Naive thymus-derived CD4-positive, alpha-beta T cell (primary cell): ENCODE measurements at regions not wholly inside any gene's neighbourhood (a gene's known extent, or its start where the extent isn't known, plus 50 kb on each side); places are given as distances from the start of the nearest gene placed in this dataset.

Experiments used
- ATAC-seq: fragments of 150-1000 bp; cut with Tn5 transposase; 2 replicates; pipeline ENCODE4 v1.10.0; 2021; ENCODE audit warnings: mild to moderate bottlenecking, moderate library complexity
- CTCF ChIA-PET: fragments of 350-600 bp; sonication (Branson Sonifier 250); formaldehyde crosslinking; loops from one replicate; lab custom pipeline; 2021; ENCODE audit warnings: antibody characterized with exemption; lab: Charles Lee
- POLR2A ChIA-PET: fragments of 350-600 bp; sonication (Branson Sonifier 250); formaldehyde crosslinking; loops from one replicate; lab custom pipeline; 2021; ENCODE audit warnings: antibody characterized with exemption, inconsistent platforms; lab: Charles Lee
- DNase-seq, 9 donors: peaks; one replicate each; pipeline versions ENCODE4 v3.0.0 to v3.0.0-alpha.2; 2020 to 2022; ENCODE audit warnings: mixed read lengths in 1 of 9
- H3K27ac ChIP-seq: one replicate; pipeline ENCODE4 v1.7.0; 2013; ENCODE audit warnings: mild to moderate bottlenecking, low read depth, low read length, moderate library complexity
- H3K27me3 ChIP-seq, 2 donors: one replicate each; pipeline ENCODE4 v1.7.0; 2013; ENCODE audit warnings: low read length in 2 of 2, mild to moderate bottlenecking in 2 of 2, moderate library complexity in 2 of 2; ENCODE audit not compliant: control insufficient read depth in 2 of 2, insufficient read depth in 2 of 2
- H3K36me3 ChIP-seq, 3 experiments: 1 replicate in 2 of 3; 2 replicates in 1 of 3; pipeline ENCODE4 v1.7.0; 2013; ENCODE audit warnings: low read length in 3 of 3, mild to moderate bottlenecking in 3 of 3, moderate library complexity in 1 of 3; ENCODE audit not compliant: insufficient read depth in 3 of 3, control insufficient read depth in 2 of 3
- H3K4me1 ChIP-seq, 2 donors: one replicate each; pipeline ENCODE4 v1.7.0; 2013; ENCODE audit warnings: low read length in 2 of 2, mild to moderate bottlenecking in 2 of 2, moderate library complexity in 1 of 2; ENCODE audit not compliant: control insufficient read depth in 2 of 2, insufficient read depth in 2 of 2
- H3K4me3 ChIP-seq: 2 replicates; pipeline ENCODE4 v1.7.0; 2013; ENCODE audit warnings: mild to moderate bottlenecking, low read length
- H3K9me3 ChIP-seq, 3 experiments: 1 replicate in 2 of 3; 2 replicates in 1 of 3; pipeline ENCODE4 v1.7.0; 2013; ENCODE audit warnings: low read length in 3 of 3; ENCODE audit not compliant: control insufficient read depth in 2 of 3
- H3K27ac Mint-ChIP-seq, 9 donors: one replicate each; pipeline ENCODE4 v1.8.0; 2020 to 2022; ENCODE audit warnings: mixed read lengths in 9 of 9, mild to moderate bottlenecking in 8 of 9, moderate library complexity in 5 of 9, inconsistent platforms in 2 of 9
- H3K27me3 Mint-ChIP-seq, 5 donors: one replicate each; pipeline ENCODE4 v1.8.0; 2021 to 2022; ENCODE audit warnings: mixed read lengths in 5 of 5, mild to moderate bottlenecking in 1 of 5
- H3K36me3 Mint-ChIP-seq, 5 donors: one replicate each; pipeline ENCODE4 v1.8.0; 2020 to 2022; ENCODE audit warnings: mixed read lengths in 5 of 5, mild to moderate bottlenecking in 3 of 5, inconsistent platforms in 1 of 5
- H3K4me1 Mint-ChIP-seq, 7 donors: one replicate each; pipeline ENCODE4 v1.8.0; 2020 to 2022; ENCODE audit warnings: mixed read lengths in 7 of 7, mild to moderate bottlenecking in 3 of 7, inconsistent platforms in 1 of 7
- H3K4me3 Mint-ChIP-seq, 10 donors: one replicate each; pipeline ENCODE4 v1.8.0; 2020 to 2022; ENCODE audit warnings: mild to moderate bottlenecking in 10 of 10, mixed read lengths in 10 of 10, moderate library complexity in 6 of 10, inconsistent platforms in 2 of 10
- H3K9me3 Mint-ChIP-seq, 11 donors: one replicate each; pipeline ENCODE4 v1.8.0; 2020 to 2022; ENCODE audit warnings: mixed read lengths in 11 of 11, mild to moderate bottlenecking in 4 of 11, inconsistent platforms in 1 of 11, moderate library complexity in 1 of 11
- intact Hi-C, 2 donors: fragments of 100-400 bp; cut with micrococcal nuclease; formaldehyde crosslinking; loops; one replicate each; pipeline ENCODE4 v1.15.1; 2023

- no peak overlapping the region for H3K4me3 ChIP-seq
- H3K4me3 Mint-ChIP-seq, result no peak overlapping the region
- ChIA-PET POLR2A (interaction anchor here (0.6 kb wide), 1 partner anchor 163 kb away, joined by 3 read pairs; no protein-coding TSS in a partner anchor), CTCF (no interaction called here)
- peaks cover 0 to 24% (median 3%) of the 10 kb centered on the region in 5 donors for H3K36me3 Mint-ChIP-seq
- no peaks in the 10 kb centered on the region for H3K4me1 ChIP-seq
- DNase-seq (no peak), ATAC-seq (no peak)
- peaks cover 0 to 15% (median 0%) of the 10 kb centered on the region in 11 donors for H3K9me3 Mint-ChIP-seq
- intact Hi-C loops, result no loop called here
- no peaks in the 10 kb centered on the region for H3K9me3 ChIP-seq
- peaks cover 0 to 19% (median 0%) of the 10 kb centered on the region in 7 donors for H3K4me1 Mint-ChIP-seq
- no peaks in the 10 kb centered on the region for H3K36me3 ChIP-seq
- no peak overlapping the region for H3K27ac Mint-ChIP-seq
- no peaks in the 10 kb centered on the region for H3K27me3 ChIP-seq
- H3K27me3 Mint-ChIP-seq, result no peaks in the 10 kb centered on the region
- H3K27ac ChIP-seq, result no peak overlapping the region
Measured at GRCh38 chr11:88433536-88434230, 96.1 kb upstream of the CTSC start.

DNA sequence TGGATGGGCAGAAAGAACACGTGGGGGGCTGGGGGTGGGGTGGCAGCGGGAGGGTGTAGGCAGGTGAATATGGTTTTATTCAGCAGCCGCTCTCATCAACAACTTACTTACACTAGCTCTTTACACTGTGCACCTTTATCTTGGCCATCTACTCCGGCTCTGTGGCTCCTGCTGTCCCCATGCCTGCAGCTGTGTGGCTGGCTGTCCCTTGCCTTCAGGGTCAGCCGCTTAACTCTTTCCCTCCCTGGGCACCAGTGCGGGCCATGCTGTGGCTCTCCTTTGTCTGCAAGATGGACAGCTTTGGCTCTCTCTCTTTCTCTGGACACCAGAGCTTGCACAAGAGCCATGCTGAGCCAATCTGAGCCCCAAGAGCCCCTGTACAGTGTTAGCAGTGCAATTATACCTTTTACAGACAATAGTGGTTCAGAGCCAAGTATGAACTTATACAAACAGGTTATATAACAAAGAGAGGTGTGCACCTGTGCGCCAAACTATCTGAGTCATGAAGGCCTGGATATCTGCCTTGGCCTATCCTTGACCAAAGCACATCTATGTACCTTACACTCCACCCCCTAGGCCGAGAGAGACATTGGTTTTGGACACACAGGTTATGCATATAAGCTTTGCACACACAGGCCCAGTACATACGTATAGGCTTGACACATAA is 94.3 kb upstream of the CTSC start:
- CTCF ChIA-PET, result no interaction called here
- intact Hi-C loops, result no loop called here
- H3K36me3 Mint-ChIP-seq, result peaks cover 0 to 24% (median under 1%) of the 10 kb centered on the region in 5 donors
- H3K4me3 Mint-ChIP-seq, result no peak overlapping the region
- Histone ChIP-seq H3K4me3 (no peak overlapping the region), H3K4me1 (no peaks in the 10 kb centered on the region), H3K9me3 (no peaks in the 10 kb centered on the region), H3K27me3 (no peaks in the 10 kb centered on the region), H3K36me3 (no peaks in the 10 kb centered on the region), H3K27ac (no peak overlapping the region)
- POLR2A ChIA-PET, result no interaction called here
- H3K27ac Mint-ChIP-seq, result peak overlapping the region in 1 of 9 donors; percentile 32
- H3K4me1 Mint-ChIP-seq, result peaks cover 0 to 23% (median 0%) of the 10 kb centered on the region in 7 donors
- ATAC-seq, result no peak
- H3K9me3 Mint-ChIP-seq, result peaks cover 0 to 12% (median 0%) of the 10 kb centered on the region in 11 donors
- DNase-seq, result no peak
- H3K27me3 Mint-ChIP-seq, result no peaks in the 10 kb centered on the region

DNA sequence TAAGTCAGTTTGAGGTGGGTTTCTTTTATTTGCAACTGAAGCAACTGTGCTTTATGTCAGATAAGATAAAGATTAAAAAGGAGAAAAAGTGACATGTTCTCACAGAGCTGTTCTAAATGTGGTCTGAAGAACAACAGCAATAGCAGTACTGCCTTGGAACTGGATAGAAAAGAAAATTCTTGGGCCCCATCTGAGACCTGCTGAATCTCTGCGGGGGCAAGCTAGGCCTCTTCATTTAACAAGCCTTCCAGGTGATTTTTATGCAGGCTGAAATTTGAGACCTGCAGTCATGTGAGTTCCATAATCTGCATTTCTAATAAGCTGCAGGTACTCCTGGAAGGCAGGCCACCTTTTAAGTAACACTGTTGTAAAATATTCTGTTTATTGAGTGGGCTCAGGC is 91.4 kb upstream of the CTSC start:
- no peak for DNase-seq
- H3K27ac ChIP-seq, result no peak overlapping the region
- Mint-ChIP-seq H3K4me1 (peaks cover 13 to 22% (median 17%) of the 10 kb centered on the region in 7 donors), H3K9me3 (peaks cover 0 to 4% (median 0%) of the 10 kb centered on the region in 11 donors), H3K4me3 (no peak overlapping the region), H3K27ac (no peak overlapping the region), H3K27me3 (no peaks in the 10 kb centered on the region), H3K36me3 (peaks cover 0 to 15% (median 0%) of the 10 kb centered on the region in 5 donors)
- no peaks in the 10 kb centered on the region for H3K36me3 ChIP-seq
- ChIA-PET POLR2A (no interaction called here), CTCF (interaction anchor here (0.9 kb wide), 1 partner anchor 197 kb away, joined by 3 read pairs; no protein-coding TSS in a partner anchor)
- peaks cover 0 to 13% of the 10 kb centered on the region in 2 donors for H3K4me1 ChIP-seq
- no peak overlapping the region for H3K4me3 ChIP-seq
- intact Hi-C loops, result no loop called here
- no peaks in the 10 kb centered on the region for H3K27me3 ChIP-seq
- no peak for ATAC-seq
- H3K9me3 ChIP-seq, result no peaks in the 10 kb centered on the region

DNA sequence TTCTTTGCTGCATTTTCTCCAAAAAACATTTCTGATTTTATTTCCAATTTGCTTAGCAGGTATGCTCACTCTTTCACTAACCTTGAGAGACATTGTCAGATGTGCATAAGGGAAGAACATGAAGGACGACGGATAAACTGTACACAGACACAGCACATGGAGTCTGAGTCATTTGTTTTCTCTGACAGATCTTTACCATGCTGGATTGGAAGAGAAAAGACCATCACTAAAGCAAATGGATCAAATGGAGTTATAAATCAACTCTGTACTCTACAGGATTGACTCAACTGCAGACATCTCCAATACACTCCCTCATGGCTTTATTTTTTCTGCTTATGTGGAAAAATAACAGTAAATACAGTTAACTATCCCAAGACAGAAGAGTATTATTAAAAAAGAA is 90.2 kb upstream of the CTSC start:
- intact Hi-C loops, result no loop called here
- CTCF ChIA-PET, result no interaction called here
- no peaks in the 10 kb centered on the region for H3K27me3 Mint-ChIP-seq
- peaks cover 0 to 18% (median 0%) of the 10 kb centered on the region in 5 donors for H3K36me3 Mint-ChIP-seq
- H3K9me3 ChIP-seq, result no peaks in the 10 kb centered on the region
- H3K4me1 ChIP-seq, result peaks cover 0 to 13% of the 10 kb centered on the region in 2 donors
- no peak overlapping the region for H3K4me3 Mint-ChIP-seq
- POLR2A ChIA-PET, result no interaction called here
- H3K27ac Mint-ChIP-seq, result no peak overlapping the region
- no peak overlapping the region for H3K27ac ChIP-seq
- H3K4me3 ChIP-seq, result no peak overlapping the region
- peaks cover 0 to 4% (median 0%) of the 10 kb centered on the region in 11 donors for H3K9me3 Mint-ChIP-seq
- no peaks in the 10 kb centered on the region for H3K36me3 ChIP-seq
- peaks cover 11 to 30% (median 17%) of the 10 kb centered on the region in 7 donors for H3K4me1 Mint-ChIP-seq
- no peaks in the 10 kb centered on the region for H3K27me3 ChIP-seq
- DNase-seq, result no peak
- no peak for ATAC-seq

DNA sequence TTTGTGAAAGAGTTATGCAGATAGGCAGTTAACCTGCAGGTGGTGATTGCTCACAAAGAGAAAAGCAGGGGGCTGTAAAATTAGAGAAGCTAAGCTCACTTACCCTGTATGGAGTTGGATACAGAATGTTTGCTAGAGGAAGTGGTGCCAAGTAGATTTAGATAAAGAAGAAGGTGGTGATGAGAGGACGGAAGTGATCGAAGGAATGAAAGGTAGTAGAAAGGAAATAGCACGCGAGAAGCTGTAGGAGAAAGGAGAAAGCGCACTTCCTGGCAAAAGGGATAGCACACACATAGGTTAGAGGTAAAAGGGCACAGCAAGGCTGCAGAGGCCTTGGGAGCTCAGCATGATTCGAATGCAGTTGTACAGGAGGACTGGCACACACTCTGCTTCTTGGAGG is 87.3 kb upstream of the CTSC start:
- Histone ChIP-seq H3K4me1 (peaks cover 14 to 17% of the 10 kb centered on the region in 2 donors), H3K36me3 (no peaks in the 10 kb centered on the region), H3K4me3 (no peak overlapping the region), H3K27ac (no peak overlapping the region), H3K27me3 (no peaks in the 10 kb centered on the region), H3K9me3 (no peaks in the 10 kb centered on the region)
- Mint-ChIP-seq H3K36me3 (peaks cover 0 to 22% (median 0%) of the 10 kb centered on the region in 5 donors), H3K27me3 (no peaks in the 10 kb centered on the region), H3K27ac (peak overlapping the region in 5 of 9 donors; percentile 0 to 70 (median 16)), H3K9me3 (peaks cover 0 to 4% (median 0%) of the 10 kb centered on the region in 11 donors), H3K4me1 (peaks cover 26 to 58% (median 34%) of the 10 kb centered on the region in 7 donors), H3K4me3 (peak overlapping the region; percentile 9 to 64 (median 42))
- DNase-seq (peak in 3 of 9 donors; percentile 12 to 19 (median 14)), ATAC-seq (no peak)
- ChIA-PET POLR2A (interaction anchor here (1.3 kb wide), 1 partner anchor 9 kb away, joined by 5 read pairs; no protein-coding TSS in a partner anchor), CTCF (no interaction called here)
- intact Hi-C loops, result loop anchor here (1.0 to 5.0 kb wide), 2 partner anchors 10 to 143 kb away; no protein-coding TSS in a partner anchor

GRCh38 chr11:88421530-88421929 is 84.0 kb upstream of the CTSC start:
- ChIA-PET POLR2A (interaction anchor here (1.5 kb wide), 1 partner anchor 12 kb away, joined by 3 read pairs; no protein-coding TSS in a partner anchor), CTCF (interaction anchor here (0.6 kb wide), 1 partner anchor 1191 kb away, joined by 4 read pairs; no protein-coding TSS in a partner anchor)
- no peaks in the 10 kb centered on the region for H3K36me3 ChIP-seq
- peaks cover 0 to 27% (median 0%) of the 10 kb centered on the region in 5 donors for H3K36me3 Mint-ChIP-seq
- intact Hi-C loops, result loop anchor here in 1 of 2 donors (2.0 to 5.0 kb wide), 2 partner anchors 17 to 139 kb away; no protein-coding TSS in a partner anchor
- H3K9me3 ChIP-seq, result no peaks in the 10 kb centered on the region
- H3K27me3 Mint-ChIP-seq, result no peaks in the 10 kb centered on the region
- H3K27ac ChIP-seq, result no peak overlapping the region
- H3K27me3 ChIP-seq, result no peaks in the 10 kb centered on the region
- H3K4me3 Mint-ChIP-seq, result peak overlapping the region in 3 of 10 donors; percentile 2 to 80 (median 53)
- ATAC-seq (peak; percentile 66), DNase-seq (peak in 1 of 9 donors; percentile 41)
- peaks cover 17 to 21% of the 10 kb centered on the region in 2 donors for H3K4me1 ChIP-seq
- H3K4me1 Mint-ChIP-seq, result peaks cover 26 to 77% (median 34%) of the 10 kb centered on the region in 7 donors
- no peak overlapping the region for H3K4me3 ChIP-seq
- H3K27ac Mint-ChIP-seq, result peak overlapping the region in 3 of 9 donors; percentile 46 to 89 (median 55)
- peaks cover 0 to 12% (median 0%) of the 10 kb centered on the region in 11 donors for H3K9me3 Mint-ChIP-seq
